ENCODE measurements at regions not wholly inside any gene's neighbourhood (a gene's known extent, or its start where the extent isn't known, plus 50 kb on each side); places are given as distances from the start of the nearest gene placed in this dataset.
"Not testable (repeated sequence)": the region's sequence is repeated elsewhere in the genome, so short reads cannot be mapped to it uniquely, and the experiment has no call there.

DNA sequence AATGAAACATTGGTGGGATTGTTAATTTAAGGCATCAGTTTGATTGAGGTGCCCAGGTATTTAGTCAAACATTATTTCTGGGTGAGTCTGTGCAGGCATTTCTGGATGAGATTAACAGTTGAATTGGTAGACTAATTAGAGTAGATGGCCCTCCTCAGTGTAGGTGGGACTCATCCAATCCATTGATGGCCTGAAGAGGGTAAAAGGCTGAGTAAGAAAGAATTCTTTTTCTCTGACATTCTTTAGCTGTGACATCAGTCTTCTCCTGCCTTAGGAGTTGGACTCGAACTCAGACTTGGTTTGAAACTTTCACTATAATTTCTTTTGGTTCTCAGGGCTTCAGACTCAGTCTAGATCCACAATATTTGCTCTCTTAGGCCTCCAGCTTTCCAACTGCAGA lies 59.6 kb upstream of the ADAMTS5 start:
- no peak overlapping the region for H3K4me2 ChIP-seq (ENCODE audit: low read depth, low read length, poor library complexity, severe bottlenecking)

DNA sequence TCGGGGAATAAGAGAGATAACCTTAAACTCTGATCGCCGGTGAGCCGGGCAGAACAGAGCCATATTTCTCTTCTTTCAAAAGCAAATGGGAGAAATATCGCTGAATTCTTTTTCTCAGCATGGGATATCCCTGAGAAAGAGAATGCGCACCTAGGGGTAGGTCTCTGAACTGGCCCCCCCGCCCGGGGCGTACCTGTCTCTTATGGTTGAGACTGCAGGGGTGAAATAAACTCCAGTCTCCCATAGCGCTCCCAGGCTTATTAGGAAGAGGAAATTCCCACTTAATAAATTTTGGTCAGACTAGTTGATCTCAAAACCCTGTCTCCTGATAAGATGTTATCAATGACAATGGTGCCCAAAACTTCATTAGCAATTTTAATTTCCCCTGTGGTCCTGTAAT lies 58.8 kb upstream of the ADAMTS5 start:
- H3K4me3 ChIP-seq (ENCODE audit: low read length, poor library complexity, severe bottlenecking); H3K27me3 ChIP-seq (ENCODE audit: insufficient read depth, low read length, poor library complexity, severe bottlenecking); H3K9me3 ChIP-seq (ENCODE audit: insufficient read depth, low read depth, low read length); H3K9ac ChIP-seq (ENCODE audit: low read depth, low read length, poor library complexity, severe bottlenecking); H3F3A ChIP-seq (ENCODE audit: low read depth); H3K9me2 ChIP-seq (replicated peaks; ENCODE audit: low read depth, low read length); H2AFZ ChIP-seq (ENCODE audit: low read length); H3K36me3 ChIP-seq (ENCODE audit: insufficient read depth, low read length); H4K20me1 ChIP-seq (ENCODE audit: insufficient read depth, low read length, poor library complexity, severe bottlenecking); H3K4me1 ChIP-seq (ENCODE audit: insufficient read depth, low read length, poor library complexity, severe bottlenecking); H3K79me2 ChIP-seq (ENCODE audit: insufficient read depth, low read length); H3K4me2 ChIP-seq (ENCODE audit: low read depth, low read length, poor library complexity, severe bottlenecking): not testable (repeated sequence)

More for the DNA sequence above, 59.6 kb upstream of the ADAMTS5 start:
- Histone ChIP-seq H3F3A (ENCODE audit: low read depth) (no peaks in the 10 kb centered on the region), H4K20me1 (ENCODE audit: insufficient read depth, low read length, poor library complexity, severe bottlenecking) (no peaks in the 10 kb centered on the region), H3K9ac (ENCODE audit: low read depth, low read length, poor library complexity, severe bottlenecking) (no peak overlapping the region), H3K9me2 (replicated peaks; ENCODE audit: low read depth, low read length) (no peaks in the 10 kb centered on the region), H3K27me3 (ENCODE audit: insufficient read depth, low read length, poor library complexity, severe bottlenecking) (no peaks in the 10 kb centered on the region), H3K9me3 (ENCODE audit: insufficient read depth, low read depth, low read length) (no peaks in the 10 kb centered on the region; the same call in 1 of the 2 replicates), H3K4me1 (ENCODE audit: insufficient read depth, low read length, poor library complexity, severe bottlenecking) (no peaks in the 10 kb centered on the region), H3K4me3 (ENCODE audit: low read length, poor library complexity, severe bottlenecking) (no peak overlapping the region), H2AFZ (ENCODE audit: low read length) (no peak overlapping the region), H3K36me3 (ENCODE audit: insufficient read depth, low read length) (no peaks in the 10 kb centered on the region), H3K79me2 (ENCODE audit: insufficient read depth, low read length) (no peaks in the 10 kb centered on the region)
- TF ChIP-seq EZH2phosphoT487 (IDR thresholded peaks at IDR 0.05; ENCODE audit: borderline replicate concordance), result no peak
- TF ChIP-seq, protein P1, sequence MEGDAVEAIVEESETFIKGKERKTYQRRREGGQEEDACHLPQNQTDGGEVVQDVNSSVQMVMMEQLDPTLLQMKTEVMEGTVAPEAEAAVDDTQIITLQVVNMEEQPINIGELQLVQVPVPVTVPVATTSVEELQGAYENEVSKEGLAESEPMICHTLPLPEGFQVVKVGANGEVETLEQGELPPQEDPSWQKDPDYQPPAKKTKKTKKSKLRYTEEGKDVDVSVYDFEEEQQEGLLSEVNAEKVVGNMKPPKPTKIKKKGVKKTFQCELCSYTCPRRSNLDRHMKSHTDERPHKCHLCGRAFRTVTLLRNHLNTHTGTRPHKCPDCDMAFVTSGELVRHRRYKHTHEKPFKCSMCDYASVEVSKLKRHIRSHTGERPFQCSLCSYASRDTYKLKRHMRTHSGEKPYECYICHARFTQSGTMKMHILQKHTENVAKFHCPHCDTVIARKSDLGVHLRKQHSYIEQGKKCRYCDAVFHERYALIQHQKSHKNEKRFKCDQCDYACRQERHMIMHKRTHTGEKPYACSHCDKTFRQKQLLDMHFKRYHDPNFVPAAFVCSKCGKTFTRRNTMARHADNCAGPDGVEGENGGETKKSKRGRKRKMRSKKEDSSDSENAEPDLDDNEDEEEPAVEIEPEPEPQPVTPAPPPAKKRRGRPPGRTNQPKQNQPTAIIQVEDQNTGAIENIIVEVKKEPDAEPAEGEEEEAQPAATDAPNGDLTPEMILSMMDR (conservative IDR thresholded peaks at IDR 0.05; ENCODE audit: low read length), result no peak

DNA sequence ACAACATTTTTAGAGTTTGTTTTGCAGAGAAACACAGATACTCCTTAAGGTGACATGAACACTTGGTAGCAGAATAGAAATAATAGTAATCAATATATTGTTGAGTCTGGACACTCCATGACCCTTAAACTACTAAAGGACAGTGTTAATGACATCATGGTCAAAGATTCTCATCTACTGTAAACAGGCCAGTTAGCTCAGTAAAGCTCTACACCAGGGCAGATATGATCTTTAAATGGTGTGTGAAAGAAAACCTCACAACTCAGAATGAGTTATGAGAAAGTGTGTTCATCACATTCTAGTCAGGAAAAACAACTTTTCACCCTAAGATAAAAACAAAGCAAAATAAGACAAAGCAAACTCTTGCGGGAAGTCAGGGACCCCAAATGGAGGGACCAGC lies 58.1 kb upstream of the ADAMTS5 start:
- Histone ChIP-seq H3K27me3 (ENCODE audit: insufficient read depth, low read length, poor library complexity, severe bottlenecking) (no peaks in the 10 kb centered on the region), H3F3A (ENCODE audit: low read depth) (no peaks in the 10 kb centered on the region), H3K4me3 (ENCODE audit: low read length, poor library complexity, severe bottlenecking) (no peak overlapping the region), H2AFZ (ENCODE audit: low read length) (no peak overlapping the region), H3K9me3 (ENCODE audit: insufficient read depth, low read depth, low read length) (no peaks in the 10 kb centered on the region; the same call in 1 of the 2 replicates), H3K4me2 (ENCODE audit: low read depth, low read length, poor library complexity, severe bottlenecking) (no peak overlapping the region), H4K20me1 (ENCODE audit: insufficient read depth, low read length, poor library complexity, severe bottlenecking) (no peaks in the 10 kb centered on the region), H3K36me3 (ENCODE audit: insufficient read depth, low read length) (no peaks in the 10 kb centered on the region), H3K9me2 (replicated peaks; ENCODE audit: low read depth, low read length) (no peaks in the 10 kb centered on the region), H3K4me1 (ENCODE audit: insufficient read depth, low read length, poor library complexity, severe bottlenecking) (no peaks in the 10 kb centered on the region), H3K9ac (ENCODE audit: low read depth, low read length, poor library complexity, severe bottlenecking) (no peak overlapping the region), H3K79me2 (ENCODE audit: insufficient read depth, low read length) (no peaks in the 10 kb centered on the region)
- TF ChIP-seq, protein P1 (conservative IDR thresholded peaks at IDR 0.05; ENCODE audit: low read length), result no peak
- TF ChIP-seq EZH2phosphoT487 (IDR thresholded peaks at IDR 0.05; ENCODE audit: borderline replicate concordance), result no peak

DNA sequence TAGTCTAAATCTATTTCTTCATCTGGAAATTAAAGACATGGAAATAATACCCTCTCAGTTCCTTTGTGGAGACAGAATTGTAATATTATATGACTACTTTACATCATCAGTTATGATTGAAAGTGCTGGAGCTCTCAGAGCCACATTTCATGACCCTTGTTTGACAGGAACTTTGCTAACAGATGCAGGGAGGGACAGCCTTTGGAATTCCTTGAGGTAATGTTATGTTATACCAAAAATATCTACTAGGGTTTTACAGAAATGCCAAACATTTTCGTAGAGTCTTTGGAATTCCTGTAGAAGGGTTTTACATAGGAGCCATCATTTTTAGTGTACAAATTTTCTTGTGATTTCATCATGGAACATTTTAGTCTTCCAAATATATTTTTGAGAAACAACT lies 57.4 kb upstream of the ADAMTS5 start:
- Histone ChIP-seq H3K4me2 (ENCODE audit: low read depth, low read length, poor library complexity, severe bottlenecking) (no peak overlapping the region), H3F3A (ENCODE audit: low read depth) (no peaks in the 10 kb centered on the region), H3K4me3 (ENCODE audit: low read length, poor library complexity, severe bottlenecking) (no peak overlapping the region)

More for the DNA sequence above, 57.4 kb upstream of the ADAMTS5 start:
- no peaks in the 10 kb centered on the region for H3K27me3 ChIP-seq (ENCODE audit: insufficient read depth, low read length, poor library complexity, severe bottlenecking)
- no peaks in the 10 kb centered on the region; the same call in 1 of the 2 replicates for H3K9me3 ChIP-seq (ENCODE audit: insufficient read depth, low read depth, low read length)
- no peaks in the 10 kb centered on the region for H4K20me1 ChIP-seq (ENCODE audit: insufficient read depth, low read length, poor library complexity, severe bottlenecking)
- no peak for TF ChIP-seq EZH2phosphoT487 (IDR thresholded peaks at IDR 0.05; ENCODE audit: borderline replicate concordance)
- TF ChIP-seq, protein P1 (conservative IDR thresholded peaks at IDR 0.05; ENCODE audit: low read length), result no peak
- H3K79me2 ChIP-seq (ENCODE audit: insufficient read depth, low read length), result no peaks in the 10 kb centered on the region
- no peak overlapping the region for H2AFZ ChIP-seq (ENCODE audit: low read length)
- H3K9me2 ChIP-seq (replicated peaks; ENCODE audit: low read depth, low read length), result no peaks in the 10 kb centered on the region
- no peaks in the 10 kb centered on the region for H3K4me1 ChIP-seq (ENCODE audit: insufficient read depth, low read length, poor library complexity, severe bottlenecking)
- H3K36me3 ChIP-seq (ENCODE audit: insufficient read depth, low read length), result no peaks in the 10 kb centered on the region
- no peak overlapping the region for H3K9ac ChIP-seq (ENCODE audit: low read depth, low read length, poor library complexity, severe bottlenecking)

All from Loucy (cell line).